ENCODE measurements at regions not wholly inside any gene's neighbourhood (a gene's known extent, or its start where the extent isn't known, plus 50 kb on each side); places are given as distances from the start of the nearest gene placed in this dataset.

- Mint-ChIP-seq H3K27me3 (no peaks in the 10 kb centered on the region), H3K9me3 (no peaks in the 10 kb centered on the region), H3K36me3 (no peaks in the 10 kb centered on the region), H3K4me1 (peaks cover 57% of the 10 kb centered on the region), H3K27ac (peak overlapping the region; percentile 95), H3K4me3 (no peak overlapping the region)
- ATAC-seq: no peak
These were observed 101.3 kb upstream of the MAX start for GRCh38 chr14:65203574-65203973.

GRCh38 chr14:65204056-65204455 is 101.7 kb upstream of the MAX start:
- H3K4me3 Mint-ChIP-seq: no peak overlapping the region
- H3K27me3 Mint-ChIP-seq: no peaks in the 10 kb centered on the region
- peak overlapping the region; percentile 95 for H3K27ac Mint-ChIP-seq
- no peak for ATAC-seq
- H3K36me3 Mint-ChIP-seq: no peaks in the 10 kb centered on the region
- peaks cover 62% of the 10 kb centered on the region for H3K4me1 Mint-ChIP-seq
- H3K9me3 Mint-ChIP-seq: no peaks in the 10 kb centered on the region

GRCh38 chr14:65206078-65206447 is 103.7 kb upstream of the MAX start:
- H3K9me3 Mint-ChIP-seq: no peaks in the 10 kb centered on the region
- H3K27ac Mint-ChIP-seq: peak overlapping the region; percentile 95
- no peak for ATAC-seq
- no peaks in the 10 kb centered on the region for H3K36me3 Mint-ChIP-seq
- peaks cover 79% of the 10 kb centered on the region for H3K4me1 Mint-ChIP-seq
- no peaks in the 10 kb centered on the region for H3K27me3 Mint-ChIP-seq
- peak overlapping the region; percentile 68 for H3K4me3 Mint-ChIP-seq

- H3K9me3 Mint-ChIP-seq: no peaks in the 10 kb centered on the region
- no peaks in the 10 kb centered on the region for H3K27me3 Mint-ChIP-seq
- peak overlapping the region; percentile 95 for H3K27ac Mint-ChIP-seq
- no peaks in the 10 kb centered on the region for H3K36me3 Mint-ChIP-seq
- peaks cover 79% of the 10 kb centered on the region for H3K4me1 Mint-ChIP-seq
- peak; percentile 87 for ATAC-seq
- peak overlapping the region; percentile 68 for H3K4me3 Mint-ChIP-seq
These were observed 104.3 kb upstream of the MAX start for GRCh38 chr14:65206448-65207096.

DNA sequence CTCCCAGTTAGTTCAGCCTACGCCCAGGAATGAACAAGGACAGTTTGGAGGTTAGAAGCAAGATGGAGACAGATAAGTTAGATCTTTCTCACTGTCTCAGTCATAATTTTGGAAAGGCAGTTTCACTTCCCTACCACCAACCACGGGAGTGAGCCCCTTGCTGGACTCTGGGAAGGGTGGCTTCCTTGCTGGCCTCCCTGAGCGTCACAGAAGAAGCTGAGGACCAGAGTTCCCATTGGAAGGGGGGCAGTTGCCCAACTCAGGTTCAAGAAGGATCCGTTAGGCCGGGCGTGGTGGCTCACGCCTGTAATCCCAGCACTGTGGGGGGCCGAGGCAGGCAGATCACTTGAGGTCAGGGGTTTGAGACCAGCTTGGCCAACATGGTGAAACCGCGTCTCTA is 106.2 kb upstream of the MAX start:
- Mint-ChIP-seq H3K27me3 (no peaks in the 10 kb centered on the region), H3K4me3 (no peak overlapping the region), H3K27ac (peak overlapping the region; percentile 95), H3K9me3 (no peaks in the 10 kb centered on the region), H3K4me1 (peaks cover 83% of the 10 kb centered on the region), H3K36me3 (no peaks in the 10 kb centered on the region)
- no peak for ATAC-seq

DNA sequence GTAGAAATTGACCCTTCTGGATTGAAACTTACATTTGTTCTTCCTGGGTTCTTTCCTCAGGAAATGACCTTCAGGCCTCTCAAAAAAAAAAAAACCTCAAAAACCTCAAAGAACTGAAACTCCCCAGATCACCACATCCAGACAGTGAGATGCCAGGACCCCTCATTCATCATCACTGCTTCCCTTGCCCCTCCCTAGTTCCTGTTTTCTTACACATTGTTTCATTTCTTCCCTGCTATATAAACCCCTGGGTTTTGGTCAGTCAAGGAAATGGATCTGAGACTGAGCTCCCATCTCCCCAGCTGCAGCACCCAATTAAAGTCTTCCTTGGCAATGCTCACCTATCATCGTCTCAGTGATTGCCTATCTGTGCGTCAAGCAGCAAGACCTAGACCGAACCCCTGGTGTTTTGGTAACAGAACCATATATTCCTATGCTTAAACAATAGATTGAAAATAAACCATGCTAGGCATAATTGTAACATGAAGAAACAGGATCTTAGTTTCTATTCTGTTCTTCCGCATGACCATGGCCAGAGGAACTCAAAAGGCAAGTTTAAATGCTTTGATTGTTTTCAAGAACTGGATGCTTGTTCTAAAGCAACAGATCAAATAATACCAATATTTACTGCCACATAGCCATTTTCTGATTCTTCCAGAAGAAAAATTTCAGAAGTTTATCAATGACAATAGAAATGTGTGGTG is 108.0 kb upstream of the MAX start:
- peak; percentile 20 for ATAC-seq

GRCh38 chr14:65210822-65211182 is 108.5 kb upstream of the MAX start:
- no peak for ATAC-seq
- Mint-ChIP-seq H3K27ac (peak overlapping the region; percentile 65), H3K27me3 (no peaks in the 10 kb centered on the region), H3K9me3 (no peaks in the 10 kb centered on the region), H3K4me1 (peaks cover 75% of the 10 kb centered on the region), H3K36me3 (no peaks in the 10 kb centered on the region), H3K4me3 (no peak overlapping the region)

More for the DNA sequence above, 108.0 kb upstream of the MAX start:
- peak overlapping the region; percentile 65 for H3K27ac Mint-ChIP-seq
- H3K4me1 Mint-ChIP-seq: peaks cover 80% of the 10 kb centered on the region
- H3K4me3 Mint-ChIP-seq: peak overlapping the region; percentile 35
- no peaks in the 10 kb centered on the region for H3K9me3 Mint-ChIP-seq
- no peaks in the 10 kb centered on the region for H3K36me3 Mint-ChIP-seq
- H3K27me3 Mint-ChIP-seq: no peaks in the 10 kb centered on the region

DNA sequence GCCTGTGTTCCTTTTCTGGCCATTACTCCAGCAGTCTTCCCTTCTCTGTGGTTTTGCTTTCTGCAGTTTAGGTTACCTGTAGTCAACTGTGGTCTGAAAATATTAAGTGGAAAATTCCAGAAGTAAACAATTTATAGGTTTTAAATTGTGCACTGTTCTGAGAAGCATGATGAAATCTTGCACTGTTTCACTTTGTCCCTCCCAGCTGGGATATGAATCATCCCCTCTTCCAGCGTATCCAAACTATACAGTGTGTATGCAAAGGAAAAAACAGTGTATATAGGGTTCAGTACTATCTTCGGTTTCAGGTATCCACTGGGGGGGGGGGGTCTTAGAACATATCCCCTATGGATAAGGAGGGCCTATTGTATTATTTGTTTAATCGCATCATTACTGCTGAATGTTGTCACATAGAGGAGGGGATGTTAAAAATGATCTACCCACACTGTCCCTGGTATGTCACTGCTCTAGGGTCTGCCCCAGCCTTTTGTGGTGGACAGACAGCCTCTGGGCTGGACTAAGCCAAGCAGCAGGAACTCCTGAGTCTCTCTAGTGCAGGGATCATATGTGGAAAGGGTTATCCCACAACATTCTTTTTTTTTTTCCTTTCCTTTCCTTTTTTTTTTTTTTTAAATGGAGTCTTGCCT is 109.1 kb upstream of the MAX start:
- Mint-ChIP-seq H3K36me3 (no peaks in the 10 kb centered on the region), H3K4me3 (no peak overlapping the region), H3K9me3 (no peaks in the 10 kb centered on the region), H3K4me1 (peaks cover 70% of the 10 kb centered on the region), H3K27me3 (no peaks in the 10 kb centered on the region), H3K27ac (peak overlapping the region; percentile 44)
- no peak for ATAC-seq

DNA sequence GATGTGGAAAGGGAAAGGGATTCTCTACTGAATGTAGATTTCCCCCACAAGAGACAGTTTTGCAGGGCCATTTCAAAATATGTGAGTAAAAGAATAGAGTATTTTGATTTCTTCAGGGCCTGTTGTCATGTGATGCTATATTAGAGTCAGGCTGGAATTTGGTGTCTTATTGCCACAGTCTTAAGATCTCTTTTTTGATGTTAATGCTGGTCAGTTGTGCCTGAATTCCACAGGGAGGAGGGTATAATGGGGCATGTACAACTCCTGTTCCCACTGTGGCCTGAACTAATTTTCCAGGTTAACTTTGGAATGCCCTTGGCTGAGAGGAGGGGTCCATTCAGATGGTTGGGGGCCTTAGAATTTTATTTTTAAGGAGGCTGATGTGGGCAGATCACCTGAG is 111.0 kb upstream of the MAX start:
- Mint-ChIP-seq H3K36me3 (peaks cover 6% of the 10 kb centered on the region), H3K9me3 (no peaks in the 10 kb centered on the region), H3K4me3 (no peak overlapping the region), H3K27me3 (no peaks in the 10 kb centered on the region), H3K27ac (peak overlapping the region; percentile 44), H3K4me1 (peaks cover 62% of the 10 kb centered on the region)
- ATAC-seq: no peak

GRCh38 chr14:65214741-65215140 is 112.4 kb upstream of the MAX start:
- H3K27me3 Mint-ChIP-seq: no peaks in the 10 kb centered on the region
- no peak overlapping the region for H3K4me3 Mint-ChIP-seq
- peaks cover 6% of the 10 kb centered on the region for H3K36me3 Mint-ChIP-seq
- peaks cover 48% of the 10 kb centered on the region for H3K4me1 Mint-ChIP-seq
- ATAC-seq: no peak
- H3K27ac Mint-ChIP-seq: peak overlapping the region; percentile 44
- no peaks in the 10 kb centered on the region for H3K9me3 Mint-ChIP-seq

DNA sequence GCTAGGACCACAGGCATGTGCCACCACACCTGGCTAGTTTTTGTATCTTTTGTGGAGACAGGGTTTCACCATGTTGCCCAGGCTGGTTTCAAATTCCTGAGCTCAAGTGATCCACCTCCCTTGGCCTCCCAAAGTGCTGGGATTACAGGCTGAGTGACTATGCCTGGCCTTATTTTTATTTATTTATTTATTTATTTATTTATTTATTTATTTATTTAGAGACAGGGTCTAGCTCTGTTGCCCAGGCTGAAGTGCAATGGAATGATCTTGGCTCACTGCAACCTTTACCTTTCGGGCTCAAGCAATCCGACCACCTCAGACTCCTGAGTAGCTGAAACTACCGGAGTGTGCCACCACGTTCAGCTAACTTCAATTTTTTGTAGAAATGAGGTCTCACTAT is 117.0 kb upstream of the MAX start:
- peaks cover 40% of the 10 kb centered on the region for H3K4me1 Mint-ChIP-seq
- H3K27me3 Mint-ChIP-seq: no peaks in the 10 kb centered on the region
- H3K36me3 Mint-ChIP-seq: peaks cover 6% of the 10 kb centered on the region

GRCh38 chr14:65222440-65222858 is 120.1 kb upstream of the MAX start:
- H3K36me3 Mint-ChIP-seq: peaks cover under 1% of the 10 kb centered on the region

More for the DNA sequence above, 117.0 kb upstream of the MAX start:
- no peaks in the 10 kb centered on the region for H3K9me3 Mint-ChIP-seq
- no peak overlapping the region for H3K27ac Mint-ChIP-seq
- no peak for ATAC-seq
- H3K4me3 Mint-ChIP-seq: no peak overlapping the region

DNA sequence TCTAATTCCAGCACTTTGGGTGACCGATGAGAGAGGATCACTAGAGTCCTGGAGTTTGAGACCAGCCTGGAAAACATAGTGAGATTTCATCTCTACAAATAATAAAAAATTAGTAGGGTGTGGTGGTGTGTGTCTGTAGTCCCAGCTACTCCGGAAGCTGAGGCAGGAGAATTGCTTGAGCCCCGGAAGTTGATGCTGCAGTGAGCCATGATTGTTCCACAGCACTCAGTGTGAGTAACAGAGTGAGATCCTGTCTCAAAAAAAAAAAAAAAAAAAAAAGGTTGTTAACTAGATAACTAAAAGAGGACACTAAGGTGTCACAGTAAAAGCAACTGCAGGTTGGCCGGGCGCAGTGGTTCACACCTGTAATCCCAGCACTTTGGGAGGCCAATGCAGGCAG is 121.3 kb upstream of the MAX start:
- Mint-ChIP-seq H3K36me3 (no peaks in the 10 kb centered on the region), H3K4me1 (peaks cover 61% of the 10 kb centered on the region), H3K4me3 (no peak overlapping the region), H3K9me3 (no peaks in the 10 kb centered on the region), H3K27ac (no peak overlapping the region), H3K27me3 (no peaks in the 10 kb centered on the region)
- no peak for ATAC-seq

More at GRCh38 chr14:65222440-65222858, 120.1 kb upstream of the MAX start:
- peaks cover 52% of the 10 kb centered on the region for H3K4me1 Mint-ChIP-seq
- H3K27ac Mint-ChIP-seq: peak overlapping the region; percentile 77
- H3K9me3 Mint-ChIP-seq: no peaks in the 10 kb centered on the region
- H3K27me3 Mint-ChIP-seq: no peaks in the 10 kb centered on the region
- ATAC-seq: peak; percentile 72
- H3K4me3 Mint-ChIP-seq: no peak overlapping the region

GRCh38 chr14:65224799-65225198 is 122.5 kb upstream of the MAX start:
- no peaks in the 10 kb centered on the region for H3K9me3 Mint-ChIP-seq
- H3K27me3 Mint-ChIP-seq: no peaks in the 10 kb centered on the region
- H3K36me3 Mint-ChIP-seq: no peaks in the 10 kb centered on the region
- H3K4me3 Mint-ChIP-seq: no peak overlapping the region
- H3K4me1 Mint-ChIP-seq: peaks cover 73% of the 10 kb centered on the region
- peak overlapping the region; percentile 21 for H3K27ac Mint-ChIP-seq
- no peak for ATAC-seq

GRCh38 chr14:65225299-65226159 is 123.2 kb upstream of the MAX start:
- Mint-ChIP-seq H3K27ac (peak overlapping the region; percentile 21), H3K27me3 (no peaks in the 10 kb centered on the region), H3K9me3 (no peaks in the 10 kb centered on the region), H3K36me3 (no peaks in the 10 kb centered on the region), H3K4me3 (no peak overlapping the region), H3K4me1 (peaks cover 75% of the 10 kb centered on the region)
- ATAC-seq: no peak

All from stimulated activated memory B cell treated with anti-CD40 and anti-IgM and Interleukin-4, amounts not matched to agents 10 μg/mL and 1 μg/mL and 100 μg/mL, for 72 hours (primary cell).